Transverse colon (tissue), 3 donors: ENCODE measurements at regions not wholly inside any gene's neighbourhood (a gene's known extent, or its start where the extent isn't known, plus 50 kb on each side); places are given as distances from the start of the nearest gene placed in this dataset.

Source experiments
- EP300 ChIP-seq: sonication (generic); formaldehyde crosslinking; IDR thresholded peaks from one replicate; pipeline ENCODE4 v1.6.1; 2017; ENCODE audit warnings: antibody characterized with exemption, low read depth
- POLR2A ChIP-seq: fragments of 450-650 bp; IDR thresholded peaks from one replicate; pipeline ENCODE4 v1.6.1; 2016; ENCODE audit warnings: antibody characterized with exemption, mild to moderate bottlenecking, moderate library complexity
- TF ChIP-seq, protein P1 (sequence below), 5 experiments: fragments of 200-600 bp in 3 of 5; fragments of 450-650 bp in 2 of 5; sonication (generic) in 3 of 5; IDR thresholded peaks; 1 replicate in 2 of 5; 2 replicates in 3 of 5; pipeline ENCODE4 v1.5.1; 2016 to 2017; ENCODE audit warnings: antibody characterized with exemption in 5 of 5, inconsistent platforms in 3 of 5, mild to moderate bottlenecking in 2 of 5, moderate library complexity in 1 of 5

DNA sequence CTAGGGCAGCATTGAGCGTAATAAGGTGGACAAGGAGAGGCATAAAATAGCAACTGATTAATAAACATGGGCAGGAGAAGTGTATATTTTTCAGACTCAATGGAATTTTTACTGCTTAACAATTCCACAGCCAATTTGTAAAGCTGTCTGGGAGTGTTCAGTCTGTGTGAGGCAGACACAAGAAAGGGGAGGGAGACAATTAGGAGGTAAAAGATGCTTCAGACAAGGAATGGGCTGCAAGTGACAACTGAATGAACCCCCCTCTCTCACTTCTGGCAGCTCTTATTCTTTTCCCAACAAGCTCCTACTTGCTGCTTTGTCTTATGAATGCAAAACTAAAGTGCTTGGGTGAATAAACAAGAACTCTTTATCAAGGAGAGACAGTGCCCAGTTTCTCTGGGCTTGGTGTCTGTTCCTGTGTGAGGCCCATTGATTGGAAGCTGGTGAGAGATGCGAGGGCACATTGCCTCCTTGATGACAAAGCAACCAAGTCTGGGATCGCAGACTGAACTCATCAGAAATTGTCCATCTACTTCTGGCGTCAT, 575.3 kb downstream of the RNF144B start:
- TF ChIP-seq, protein P1, sequence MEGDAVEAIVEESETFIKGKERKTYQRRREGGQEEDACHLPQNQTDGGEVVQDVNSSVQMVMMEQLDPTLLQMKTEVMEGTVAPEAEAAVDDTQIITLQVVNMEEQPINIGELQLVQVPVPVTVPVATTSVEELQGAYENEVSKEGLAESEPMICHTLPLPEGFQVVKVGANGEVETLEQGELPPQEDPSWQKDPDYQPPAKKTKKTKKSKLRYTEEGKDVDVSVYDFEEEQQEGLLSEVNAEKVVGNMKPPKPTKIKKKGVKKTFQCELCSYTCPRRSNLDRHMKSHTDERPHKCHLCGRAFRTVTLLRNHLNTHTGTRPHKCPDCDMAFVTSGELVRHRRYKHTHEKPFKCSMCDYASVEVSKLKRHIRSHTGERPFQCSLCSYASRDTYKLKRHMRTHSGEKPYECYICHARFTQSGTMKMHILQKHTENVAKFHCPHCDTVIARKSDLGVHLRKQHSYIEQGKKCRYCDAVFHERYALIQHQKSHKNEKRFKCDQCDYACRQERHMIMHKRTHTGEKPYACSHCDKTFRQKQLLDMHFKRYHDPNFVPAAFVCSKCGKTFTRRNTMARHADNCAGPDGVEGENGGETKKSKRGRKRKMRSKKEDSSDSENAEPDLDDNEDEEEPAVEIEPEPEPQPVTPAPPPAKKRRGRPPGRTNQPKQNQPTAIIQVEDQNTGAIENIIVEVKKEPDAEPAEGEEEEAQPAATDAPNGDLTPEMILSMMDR (IDR thresholded peaks at IDR 0.05): no peak
- TF ChIP-seq POLR2A (no peak), EP300 (no peak)
